GM12873 (cell line): ENCODE measurements at regions not wholly inside any gene's neighbourhood (a gene's known extent, or its start where the extent isn't known, plus 50 kb on each side); places are given as distances from the start of the nearest gene placed in this dataset.

Experiments
- TF ChIP-seq, protein P1 (sequence below): IDR thresholded peaks from 2 replicates; pipeline ENCODE4 v1.5.1; 2012; ENCODE audit warnings: low read depth, mild to moderate bottlenecking, moderate library complexity, low read length, control low read depth; ENCODE audit not compliant: insufficient read depth; ENCODE audit errors: missing control alignments

DNA sequence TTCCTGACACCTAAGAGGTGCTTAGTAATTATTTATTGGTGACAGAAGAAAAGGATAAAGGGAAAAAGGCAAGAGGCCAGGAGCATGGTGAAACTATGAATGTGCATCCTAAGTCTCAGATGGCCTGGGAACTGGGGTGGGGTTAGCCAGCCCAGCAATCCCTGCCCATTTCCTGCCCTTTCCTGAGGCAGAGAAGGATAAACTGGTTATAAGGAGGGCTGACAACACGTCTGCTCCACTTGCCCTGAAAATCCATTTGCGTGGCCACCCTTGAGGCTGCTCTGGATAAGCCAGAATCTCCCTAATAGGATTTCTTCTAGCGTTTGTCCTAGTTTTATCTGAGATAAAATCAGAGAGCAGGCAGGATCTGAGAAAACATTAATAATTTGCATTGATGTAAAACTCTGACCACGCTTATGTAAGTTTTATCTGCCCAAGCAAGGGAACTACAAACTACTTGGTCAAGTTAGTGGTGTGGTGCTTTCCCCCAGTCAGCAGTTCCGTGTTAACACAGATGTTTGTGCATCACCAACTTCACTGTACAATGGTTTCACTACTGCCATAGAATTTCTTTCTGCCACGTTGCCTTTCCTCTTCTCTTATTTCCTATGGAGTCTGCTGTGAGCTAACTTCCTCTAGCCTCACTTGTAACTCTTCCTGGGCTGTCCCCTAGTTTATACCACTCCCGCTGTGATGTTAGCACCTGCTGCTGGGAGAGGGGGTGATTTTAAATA is 392.7 kb downstream of the RPS29 start:
- TF ChIP-seq, protein P1, sequence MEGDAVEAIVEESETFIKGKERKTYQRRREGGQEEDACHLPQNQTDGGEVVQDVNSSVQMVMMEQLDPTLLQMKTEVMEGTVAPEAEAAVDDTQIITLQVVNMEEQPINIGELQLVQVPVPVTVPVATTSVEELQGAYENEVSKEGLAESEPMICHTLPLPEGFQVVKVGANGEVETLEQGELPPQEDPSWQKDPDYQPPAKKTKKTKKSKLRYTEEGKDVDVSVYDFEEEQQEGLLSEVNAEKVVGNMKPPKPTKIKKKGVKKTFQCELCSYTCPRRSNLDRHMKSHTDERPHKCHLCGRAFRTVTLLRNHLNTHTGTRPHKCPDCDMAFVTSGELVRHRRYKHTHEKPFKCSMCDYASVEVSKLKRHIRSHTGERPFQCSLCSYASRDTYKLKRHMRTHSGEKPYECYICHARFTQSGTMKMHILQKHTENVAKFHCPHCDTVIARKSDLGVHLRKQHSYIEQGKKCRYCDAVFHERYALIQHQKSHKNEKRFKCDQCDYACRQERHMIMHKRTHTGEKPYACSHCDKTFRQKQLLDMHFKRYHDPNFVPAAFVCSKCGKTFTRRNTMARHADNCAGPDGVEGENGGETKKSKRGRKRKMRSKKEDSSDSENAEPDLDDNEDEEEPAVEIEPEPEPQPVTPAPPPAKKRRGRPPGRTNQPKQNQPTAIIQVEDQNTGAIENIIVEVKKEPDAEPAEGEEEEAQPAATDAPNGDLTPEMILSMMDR, result no peak

DNA sequence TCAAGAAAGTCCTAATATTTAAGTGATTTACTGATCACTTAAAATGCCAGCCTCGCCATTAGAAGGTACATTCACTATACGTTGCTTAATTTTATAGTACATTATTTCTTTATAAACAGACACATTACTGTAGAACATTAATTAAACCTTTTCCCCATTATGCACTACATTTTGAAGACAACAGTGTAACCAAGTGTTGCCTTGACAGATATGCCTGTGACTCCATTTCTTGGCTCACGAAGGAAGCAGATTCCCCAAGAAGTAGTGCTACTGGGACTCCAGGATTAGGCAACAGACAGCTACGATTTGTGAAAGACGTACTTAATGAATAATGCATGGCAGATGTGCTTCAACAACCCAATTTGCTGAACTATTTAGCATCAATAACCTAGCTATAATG is 394.8 kb downstream of the RPS29 start:
- TF ChIP-seq, protein P1, result no peak

DNA sequence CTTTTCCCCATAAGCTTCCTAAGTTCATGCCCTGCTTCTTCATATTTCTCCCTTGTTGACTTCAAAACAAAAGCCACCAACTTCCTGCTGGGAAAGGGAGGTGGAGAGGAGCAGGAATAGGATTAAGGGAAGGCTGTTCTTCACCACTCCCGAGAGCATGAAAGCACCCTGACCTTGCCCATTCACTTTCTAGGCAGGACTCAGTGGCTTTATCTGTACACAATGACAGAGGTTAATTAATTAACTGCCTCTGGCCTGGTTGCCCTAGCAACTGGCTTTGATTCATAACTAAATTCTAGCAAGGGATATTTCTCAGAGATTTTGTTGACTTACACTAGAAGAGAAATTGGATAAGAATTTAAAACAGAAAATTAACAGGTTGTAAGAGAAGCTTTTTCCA is 396.8 kb downstream of the RPS29 start:
- TF ChIP-seq, protein P1, result no peak

DNA sequence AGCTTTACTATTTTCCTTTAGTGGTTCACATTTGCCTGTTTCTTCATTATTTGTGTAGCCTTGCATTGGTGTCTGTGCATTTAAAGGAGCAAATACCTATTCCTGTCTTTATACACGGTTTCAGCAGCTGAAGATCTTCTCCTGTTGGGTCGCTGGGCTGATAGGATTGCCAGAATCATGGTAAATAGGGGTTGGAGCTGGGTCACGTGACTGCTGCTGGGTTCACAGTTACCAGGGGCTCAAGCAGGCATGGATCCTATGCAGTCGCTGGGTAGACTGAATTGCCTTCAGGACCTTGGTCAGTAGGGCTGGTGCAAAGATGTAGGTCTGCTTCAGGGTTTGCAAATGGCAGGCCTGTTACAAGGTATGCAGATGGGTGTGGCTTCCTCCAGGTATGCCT is 398.4 kb downstream of the RPS29 start:
- TF ChIP-seq, protein P1, result no peak

DNA sequence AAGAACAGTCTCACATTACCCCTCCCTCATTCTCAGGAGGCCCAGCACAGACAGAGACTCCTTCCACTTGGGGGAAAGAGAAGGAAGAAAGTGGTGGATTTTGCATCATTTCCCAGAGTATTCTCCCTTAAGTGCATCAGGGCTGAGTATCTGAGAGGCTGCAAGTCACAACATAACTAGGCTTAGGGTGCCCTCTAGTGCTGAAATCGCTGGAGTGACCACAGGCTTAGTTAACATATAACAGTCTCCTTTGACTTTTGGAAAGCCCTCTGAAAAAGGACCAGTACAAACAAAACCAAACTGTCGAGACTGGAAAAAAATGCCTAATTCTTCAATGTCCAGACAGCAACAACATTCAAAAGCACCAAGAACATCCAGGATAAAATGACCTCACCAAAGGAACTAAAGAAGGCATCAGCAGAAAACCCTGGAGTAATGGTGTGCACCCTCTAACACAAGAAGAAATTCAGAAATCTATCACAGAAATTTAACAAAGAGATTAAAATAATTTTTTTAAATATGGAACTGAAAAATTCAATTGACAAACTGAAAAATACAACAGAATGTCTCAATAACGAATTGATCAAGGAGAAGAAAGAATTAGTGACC is 412.3 kb downstream of the RPS29 start:
- TF ChIP-seq, protein P1, result peak; percentile 83

DNA sequence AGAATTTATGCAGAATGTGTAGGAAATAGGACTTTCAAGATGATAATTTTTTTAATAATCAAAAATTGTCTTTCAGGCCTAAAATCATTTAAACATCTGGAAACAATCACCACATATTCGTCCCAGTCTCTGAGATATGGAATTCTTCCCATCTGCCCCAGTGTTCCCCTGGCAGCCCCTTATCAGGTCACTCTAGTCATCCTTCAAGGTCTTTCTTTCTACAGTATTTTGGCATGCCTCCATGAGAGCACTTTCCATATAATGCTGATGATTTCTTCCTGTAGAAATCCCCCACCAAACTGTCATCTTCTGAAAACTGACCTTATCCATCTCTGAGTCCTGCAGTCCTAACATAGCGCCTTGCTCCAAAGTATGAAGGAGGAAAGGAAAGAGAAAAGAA is 422.1 kb downstream of the RPS29 start:
- TF ChIP-seq, protein P1, result no peak

DNA sequence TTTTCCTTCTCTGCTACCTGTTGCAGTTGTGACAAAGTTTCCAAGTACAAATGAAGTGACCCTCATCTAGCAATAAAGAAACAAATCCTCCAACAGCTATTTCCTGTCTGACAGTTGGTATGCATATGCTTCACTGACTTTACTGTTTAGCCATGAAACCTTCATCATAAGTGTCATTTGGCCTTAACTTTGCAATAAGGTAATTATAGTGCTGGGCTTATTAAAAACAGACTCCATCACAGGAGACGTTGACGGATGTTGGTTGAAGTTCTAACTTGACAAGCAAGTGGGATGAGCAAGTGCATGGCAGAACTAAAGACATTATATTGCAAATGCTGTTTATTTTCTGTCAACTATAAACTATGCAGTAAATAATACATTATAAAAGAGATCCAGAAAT is 425.2 kb downstream of the RPS29 start:
- TF ChIP-seq, protein P1, result no peak
